DND-41 (cell line): ENCODE measurements at regions not wholly inside any gene's neighbourhood (a gene's known extent, or its start where the extent isn't known, plus 50 kb on each side); places are given as distances from the start of the nearest gene placed in this dataset.

Source experiments
- ATAC-seq: fragments of 200-7000 bp; cut with Tn5 transposase; 3 replicates; pipeline ENCODE4 v1.9.1; 2021; ENCODE audit warnings: low read depth; ENCODE audit not compliant: insufficient read depth
- DNase-seq: peaks from one replicate; pipeline ENCODE4 v3.0.0-alpha.2; 2020
- H2AFZ ChIP-seq: 2 replicates; pipeline ENCODE4 v1.6.0; 2012; ENCODE audit warnings: low read depth, low read length
- H3K27ac ChIP-seq: 2 replicates; pipeline ENCODE4 v1.5.1; 2012; ENCODE audit warnings: low read length, inconsistent platforms
- H3K27me3 ChIP-seq: fragments of 200-600 bp; sonication (generic); 2 replicates; pipeline ENCODE4 v1.6.0; 2012; ENCODE audit warnings: low read length, mild to moderate bottlenecking, inconsistent platforms; ENCODE audit not compliant: insufficient read depth, poor library complexity
- H3K36me3 ChIP-seq: 2 replicates; pipeline ENCODE4 v1.5.1; 2012; ENCODE audit warnings: low read length, inconsistent platforms; ENCODE audit not compliant: insufficient read depth
- H3K4me1 ChIP-seq: 2 replicates; pipeline ENCODE4 v1.5.1; 2012; ENCODE audit warnings: mild to moderate bottlenecking, low read length; ENCODE audit not compliant: insufficient read depth
- H3K4me2 ChIP-seq: 2 replicates; pipeline ENCODE4 v1.6.0; 2012; ENCODE audit warnings: mild to moderate bottlenecking, moderate library complexity, low read length, inconsistent platforms; ENCODE audit not compliant: insufficient read depth
- H3K4me3 ChIP-seq, 2 experiments: fragments of 200-600 bp in 1 of 2; shearing (Covaris generic) in 1 of 2; 2 replicates each; pipeline ENCODE4 v1.5.1; 2012 to 2016; ENCODE audit warnings: inconsistent platforms in 2 of 2, low read length in 2 of 2, mild to moderate bottlenecking in 2 of 2, low read depth in 1 of 2, moderate library complexity in 1 of 2
- H3K79me2 ChIP-seq: 2 replicates; pipeline ENCODE4 v1.6.0; 2012; ENCODE audit warnings: low read length, inconsistent platforms; ENCODE audit not compliant: insufficient read depth
- H3K9ac ChIP-seq: 2 replicates; pipeline ENCODE4 v1.6.0; 2012; ENCODE audit warnings: low read depth, mild to moderate bottlenecking, inconsistent platforms, low read length, moderate library complexity
- H3K9me3 ChIP-seq: 2 replicates; pipeline ENCODE4 v1.5.1; 2012; ENCODE audit warnings: low read length, moderate library complexity, mild to moderate bottlenecking, inconsistent platforms; ENCODE audit not compliant: insufficient read depth, severe bottlenecking
- H4K20me1 ChIP-seq: 2 replicates; pipeline ENCODE4 v1.6.0; 2012; ENCODE audit warnings: low read length; ENCODE audit not compliant: insufficient read depth
- CTCF ChIP-seq: IDR thresholded peaks from 2 replicates; pipeline ENCODE4 v1.5.1; 2012; ENCODE audit warnings: borderline replicate concordance, low read length, moderate library complexity, mild to moderate bottlenecking; ENCODE audit not compliant: poor library complexity, severe bottlenecking; ENCODE audit errors: extremely low read depth
- EZH2 ChIP-seq: IDR thresholded peaks from 3 replicates; pipeline ENCODE4 v1.6.1; 2012; ENCODE audit warnings: borderline replicate concordance, low read depth, mild to moderate bottlenecking, moderate library complexity, low read length, inconsistent platforms; ENCODE audit not compliant: severe bottlenecking

- Histone ChIP-seq H3K4me2 (no peak overlapping the region), H2AFZ (no peak overlapping the region), H3K27me3 (peaks cover 3% of the 10 kb centered on the region), H3K9ac (no peak overlapping the region), H3K4me3 (no peak overlapping the region), H3K4me1 (no peaks in the 10 kb centered on the region), H3K36me3 (no peaks in the 10 kb centered on the region), H3K9me3 (no peaks in the 10 kb centered on the region), H3K27ac (no peak overlapping the region), H3K79me2 (no peaks in the 10 kb centered on the region), H4K20me1 (no peaks in the 10 kb centered on the region)
- ATAC-seq (no peak), DNase-seq (no peak)
- TF ChIP-seq EZH2 (no peak), CTCF (no peak)
Measured at GRCh38 chr18:57983965-57984364, 60.1 kb upstream of the NEDD4L start.

GRCh38 chr18:57983472-57983871, 60.6 kb upstream of the NEDD4L start:
- Histone ChIP-seq H3K27ac (no peak overlapping the region), H2AFZ (no peak overlapping the region), H3K36me3 (no peaks in the 10 kb centered on the region), H3K9me3 (no peaks in the 10 kb centered on the region), H3K4me1 (no peaks in the 10 kb centered on the region), H3K27me3 (peaks cover 3% of the 10 kb centered on the region), H3K9ac (no peak overlapping the region), H3K79me2 (no peaks in the 10 kb centered on the region), H3K4me3 (no peak overlapping the region), H4K20me1 (no peaks in the 10 kb centered on the region), H3K4me2 (no peak overlapping the region)
- ATAC-seq (no peak), DNase-seq (no peak)
- TF ChIP-seq CTCF (no peak), EZH2 (no peak)

GRCh38 chr18:57982372-57983021, 61.5 kb upstream of the NEDD4L start:
- no peaks in the 10 kb centered on the region for H4K20me1 ChIP-seq
- no peak overlapping the region for H3K4me2 ChIP-seq
- no peak overlapping the region for H3K4me3 ChIP-seq
- H3K27ac ChIP-seq: no peak overlapping the region
- no peaks in the 10 kb centered on the region for H3K36me3 ChIP-seq
- DNase-seq (no peak), ATAC-seq (no peak)
- no peak overlapping the region for H3K9ac ChIP-seq
- no peaks in the 10 kb centered on the region for H3K9me3 ChIP-seq
- no peak overlapping the region for H2AFZ ChIP-seq
- no peaks in the 10 kb centered on the region for H3K79me2 ChIP-seq
- H3K27me3 ChIP-seq: peaks cover 3% of the 10 kb centered on the region
- H3K4me1 ChIP-seq: no peaks in the 10 kb centered on the region
- no peak for TF ChIP-seq EZH2
- no peak for TF ChIP-seq CTCF
